ENCODE measurements at regions not wholly inside any gene's neighbourhood (a gene's known extent, or its start where the extent isn't known, plus 50 kb on each side); places are given as distances from the start of the nearest gene placed in this dataset.
"Not testable (repeated sequence)": the region's sequence is repeated elsewhere in the genome, so short reads cannot be mapped to it uniquely, and the experiment has no call there.

- peak; percentile 21 for DNase-seq
Observed at GRCh38 chr16:85204242-85205010, 92.2 kb upstream of the CIBAR2 start.

GRCh38 chr16:85205257-85205656 lies 93.0 kb upstream of the CIBAR2 start:
- DNase-seq: not testable (repeated sequence)

- no peak for DNase-seq
Observed at GRCh38 chr16:85205747-85206471, 93.6 kb upstream of the CIBAR2 start.

GRCh38 chr16:85206472-85207356 lies 94.4 kb upstream of the CIBAR2 start:
- no peak for DNase-seq

- DNase-seq: no peak
Observed at GRCh38 chr16:85207357-85207921, 95.2 kb upstream of the CIBAR2 start.

GRCh38 chr16:85208181-85208580 lies 95.9 kb upstream of the CIBAR2 start:
- no peak for DNase-seq

- no peak for DNase-seq
Observed at GRCh38 chr16:85208643-85209520, 96.6 kb upstream of the CIBAR2 start.

GRCh38 chr16:85209526-85210121 lies 97.4 kb upstream of the CIBAR2 start:
- no peak for DNase-seq

GRCh38 chr16:85210423-85211169 lies 98.3 kb upstream of the CIBAR2 start:
- DNase-seq: no peak

GRCh38 chr16:85211271-85211801 lies 99.1 kb upstream of the CIBAR2 start:
- DNase-seq: no peak

GRCh38 chr16:85213926-85214675 lies 101.8 kb upstream of the CIBAR2 start:
- DNase-seq: no peak

- no peak for DNase-seq
Observed at GRCh38 chr16:85215478-85216118, 103.3 kb upstream of the CIBAR2 start.

- no peak for DNase-seq
Observed at GRCh38 chr16:85216522-85217375, 104.5 kb upstream of the CIBAR2 start.

GRCh38 chr16:85220125-85220839 lies 108.0 kb upstream of the CIBAR2 start:
- peak; percentile 31 for DNase-seq

GRCh38 chr16:85220964-85221731 lies 108.9 kb upstream of the CIBAR2 start:
- no peak for DNase-seq

GRCh38 chr16:85221771-85222154 lies 109.5 kb upstream of the CIBAR2 start:
- DNase-seq: no peak
